ENCODE measurements at regions not wholly inside any gene's neighbourhood (a gene's known extent, or its start where the extent isn't known, plus 50 kb on each side); places are given as distances from the start of the nearest gene placed in this dataset.

DNA sequence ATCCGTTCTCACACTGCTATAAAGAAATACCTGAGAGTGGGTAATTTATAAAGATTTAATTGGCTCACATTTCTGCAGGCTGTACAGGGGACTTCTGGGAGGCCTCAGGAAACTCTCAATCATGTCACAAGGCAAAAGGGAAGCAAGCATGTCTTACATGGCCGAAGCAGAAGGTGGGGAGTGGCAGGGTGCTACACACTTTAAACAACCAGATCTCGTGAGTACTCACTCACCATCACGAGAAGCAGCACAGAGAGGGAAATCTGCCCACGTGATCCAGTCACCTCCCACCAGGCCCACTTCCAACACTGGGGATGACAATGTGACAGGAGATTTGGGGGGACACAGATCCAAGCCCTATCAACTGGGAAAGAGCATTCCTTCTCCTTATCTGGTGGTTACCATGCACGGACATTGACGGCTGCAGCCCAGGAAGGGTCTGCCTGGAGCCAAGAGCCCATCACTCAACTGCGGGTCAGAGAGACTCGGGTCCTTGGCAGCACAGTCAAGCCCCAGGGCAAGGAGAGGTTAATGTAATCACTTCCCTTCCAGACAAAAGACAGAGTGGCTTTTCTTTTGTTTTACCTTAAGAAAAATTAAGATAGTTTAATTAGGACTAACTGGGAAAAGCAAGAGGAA is 112.3 kb upstream of the CST7 start:
- intact Hi-C loops (cut with micrococcal nuclease; ENCODE audit: unreplicated experiment) (no loop called here), in situ Hi-C loops (cut with HindIII; ENCODE audit: low pct_unique_long_range_greater_than_20kb, low sequenced_read_pairs) (no loop called here)
- CTCF ChIA-PET = no interaction called here
- TF ChIP-seq CTCF (IDR thresholded peaks at IDR 0.05) (no peak), TCF7L2 (IDR thresholded peaks at IDR 0.05; ENCODE audit: low read depth, low read length) (no peak), POLR2AphosphoS5 (IDR thresholded peaks at IDR 0.05; ENCODE audit: low read depth, low read length) (no peak), SIN3A (IDR thresholded peaks at IDR 0.05; ENCODE audit: borderline replicate concordance, insufficient read depth, low read depth, low read length) (no peak), REST (IDR thresholded peaks at IDR 0.05; ENCODE audit: insufficient read depth in 1 of 2, low read depth in 2 of 2, low read length in 1 of 2) (no peak)
- no peak overlapping the region for H3K27ac ChIP-seq (ENCODE audit: low read length)
- H3K36me3 ChIP-seq (ENCODE audit: control insufficient read depth, insufficient read depth, low read length) = no peaks in the 10 kb centered on the region
- DNase-seq (ENCODE audit: low read depth, low spot score) = no peak
- POLR2A ChIA-PET = no interaction called here
- ATAC-seq = no peak
- no TSS peak for BruUV-seq (replicated peaks)
- no peak overlapping the region for H3K4me3 ChIP-seq (ENCODE audit: low read depth in 2 of 2, low read length in 2 of 2)
- no peaks in the 10 kb centered on the region for H3K4me1 ChIP-seq (ENCODE audit: control insufficient read depth, insufficient read depth, low read length)
- no peaks in the 10 kb centered on the region for H3K9me3 ChIP-seq (ENCODE audit: control insufficient read depth, insufficient read depth, low read depth, low read length)
- H3K27me3 ChIP-seq (ENCODE audit: control insufficient read depth, insufficient read depth, low read length) = no peaks in the 10 kb centered on the region

DNA sequence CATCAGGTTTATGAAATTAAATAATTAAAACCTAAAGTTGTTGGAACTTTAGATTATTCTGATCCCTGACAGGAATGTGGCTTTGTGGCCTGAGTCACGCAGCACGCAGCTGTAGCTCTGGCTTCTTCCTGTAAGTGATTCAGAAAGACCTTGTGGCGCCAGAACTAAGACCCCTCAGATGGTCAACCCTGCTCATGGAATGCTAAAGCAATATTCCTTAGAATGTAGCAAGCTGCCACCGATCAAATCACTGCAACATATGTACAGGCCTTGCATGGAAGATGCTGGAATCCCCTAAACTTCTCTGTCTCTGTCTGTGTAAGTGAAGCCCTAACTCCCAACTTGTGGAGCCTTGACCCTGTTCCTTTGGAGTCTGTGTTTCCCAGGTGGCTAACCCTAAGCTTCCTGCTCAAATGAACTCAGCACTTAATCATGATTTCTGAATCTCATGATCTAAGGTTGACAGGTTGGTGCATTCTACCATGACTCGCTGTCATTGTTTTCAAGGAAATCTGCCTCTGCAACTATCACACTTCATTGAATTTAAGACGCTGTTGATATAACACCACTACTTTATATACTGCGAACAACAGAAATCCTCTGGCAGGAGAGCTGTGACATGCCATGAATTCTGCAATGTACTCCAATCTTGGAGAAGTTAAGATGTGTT is 111.2 kb upstream of the CST7 start:
- intact Hi-C loops (cut with micrococcal nuclease; ENCODE audit: unreplicated experiment) (no loop called here), in situ Hi-C loops (cut with HindIII; ENCODE audit: low pct_unique_long_range_greater_than_20kb, low sequenced_read_pairs) (no loop called here)
- H3K27ac ChIP-seq (ENCODE audit: low read length) = no peak overlapping the region
- DNase-seq (ENCODE audit: low read depth, low spot score) = no peak
- no peak overlapping the region for H3K4me3 ChIP-seq (ENCODE audit: low read depth in 2 of 2, low read length in 2 of 2)
- POLR2A ChIA-PET = no interaction called here
- no peak for ATAC-seq
- H3K9me3 ChIP-seq (ENCODE audit: control insufficient read depth, insufficient read depth, low read depth, low read length) = no peaks in the 10 kb centered on the region
- BruUV-seq (replicated peaks) = no TSS peak
- CTCF ChIA-PET = no interaction called here
- no peaks in the 10 kb centered on the region for H3K27me3 ChIP-seq (ENCODE audit: control insufficient read depth, insufficient read depth, low read length)
- no peaks in the 10 kb centered on the region for H3K36me3 ChIP-seq (ENCODE audit: control insufficient read depth, insufficient read depth, low read length)
- no peak for TF ChIP-seq CTCF (IDR thresholded peaks at IDR 0.05)
- H3K4me1 ChIP-seq (ENCODE audit: control insufficient read depth, insufficient read depth, low read length) = no peaks in the 10 kb centered on the region
